ENCODE measurements at regions not wholly inside any gene's neighbourhood (a gene's known extent, or its start where the extent isn't known, plus 50 kb on each side); places are given as distances from the start of the nearest gene placed in this dataset.

GRCh38 chr13:84640691-84641090, 758.4 kb upstream of the SLITRK1 start:
- TF ChIP-seq CTCF (IDR thresholded peaks at IDR 0.05): no peak
- TF ChIP-seq POLR2A (IDR thresholded peaks at IDR 0.05): no peak

All from tibial nerve (tissue), 3 donors.